ENCODE measurements at regions not wholly inside any gene's neighbourhood (a gene's known extent, or its start where the extent isn't known, plus 50 kb on each side); places are given as distances from the start of the nearest gene placed in this dataset.

DNA sequence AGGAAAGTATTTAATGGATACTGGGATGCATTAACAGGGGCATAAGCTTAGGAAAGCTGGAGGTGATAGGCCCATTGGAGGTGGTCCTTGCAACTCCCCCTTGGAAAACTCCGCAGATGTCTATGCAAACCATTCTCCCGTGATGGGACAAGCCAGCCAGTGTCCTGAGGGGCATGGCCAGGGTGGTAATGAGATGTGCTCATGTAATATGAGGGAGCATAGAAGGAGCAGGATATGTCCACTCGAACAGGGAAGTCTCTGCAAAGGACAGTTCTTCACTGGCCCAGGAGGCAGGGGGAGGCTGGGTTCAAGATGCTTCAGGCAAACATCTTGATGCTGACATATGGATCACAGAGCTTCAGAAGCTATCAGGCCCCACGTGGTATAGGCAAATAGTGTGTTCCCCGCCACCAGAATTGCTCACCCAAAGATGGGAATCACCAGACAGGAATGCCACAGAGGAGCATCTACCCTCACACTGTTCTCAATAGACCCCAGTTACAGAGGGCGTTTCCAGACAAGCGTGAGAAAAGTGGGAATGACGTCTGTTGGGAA is 201.6 kb upstream of the CDH4 start:
- no peak for DNase-seq (ENCODE audit: low spot score)

DNA sequence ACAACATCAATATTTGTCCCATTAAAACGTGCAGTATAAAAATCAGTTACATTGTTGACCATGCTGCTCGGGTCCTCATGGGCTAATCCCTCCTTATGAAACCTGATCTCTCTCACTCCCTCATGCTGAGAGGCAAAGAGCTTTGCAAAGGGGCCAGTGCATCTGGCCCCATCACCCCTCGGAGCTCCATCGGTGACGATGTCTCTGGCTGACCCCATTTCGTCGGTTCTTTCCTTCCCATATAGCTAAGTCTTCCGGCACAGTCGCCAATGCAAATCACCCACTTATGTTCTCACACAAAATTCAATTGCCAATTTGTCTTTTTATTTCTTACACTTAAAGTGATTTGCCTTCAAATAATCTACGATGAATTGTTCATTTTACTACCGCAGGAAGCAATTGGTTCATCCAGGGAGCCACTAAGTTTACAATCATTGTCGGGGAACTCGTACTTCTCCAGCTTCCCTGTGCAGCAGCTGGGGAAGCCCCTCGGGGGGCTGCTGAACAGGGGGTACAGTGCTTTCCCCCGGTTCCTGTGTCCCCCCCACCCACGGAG is 199.8 kb upstream of the CDH4 start:
- no peak for DNase-seq (ENCODE audit: low spot score)

DNA sequence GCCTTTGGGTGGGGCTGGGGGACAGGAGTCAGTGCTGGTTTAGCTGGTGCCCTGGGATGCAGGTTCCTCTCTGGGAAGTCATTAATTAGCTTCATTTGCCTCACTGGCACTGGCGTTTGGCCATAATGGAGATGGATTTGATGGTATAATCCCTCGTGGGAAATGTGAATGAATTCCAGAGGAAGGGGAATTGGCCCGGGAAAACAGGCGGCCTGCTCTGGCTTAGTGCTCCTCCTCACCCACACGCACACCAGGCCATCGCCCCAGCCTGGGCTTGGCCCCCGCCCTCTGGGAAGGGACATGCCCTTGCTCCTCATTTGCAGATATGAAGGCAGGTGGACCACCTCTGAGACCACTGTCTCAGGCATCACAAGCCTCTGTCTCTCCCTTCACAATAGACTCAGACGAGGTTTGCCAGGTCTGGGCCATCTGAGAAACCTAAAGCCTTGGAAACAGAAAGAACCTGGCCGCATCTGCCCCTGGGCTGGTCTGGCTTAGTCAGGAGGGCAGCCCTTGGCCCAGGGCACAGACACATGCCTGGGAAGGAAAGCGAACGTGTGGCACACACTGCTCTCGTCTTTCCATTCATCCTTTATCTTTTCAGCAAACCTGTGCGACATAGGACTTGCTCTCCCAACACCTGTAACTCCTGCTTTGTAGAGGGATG is 199.2 kb upstream of the CDH4 start:
- DNase-seq (ENCODE audit: low spot score): no peak

DNA sequence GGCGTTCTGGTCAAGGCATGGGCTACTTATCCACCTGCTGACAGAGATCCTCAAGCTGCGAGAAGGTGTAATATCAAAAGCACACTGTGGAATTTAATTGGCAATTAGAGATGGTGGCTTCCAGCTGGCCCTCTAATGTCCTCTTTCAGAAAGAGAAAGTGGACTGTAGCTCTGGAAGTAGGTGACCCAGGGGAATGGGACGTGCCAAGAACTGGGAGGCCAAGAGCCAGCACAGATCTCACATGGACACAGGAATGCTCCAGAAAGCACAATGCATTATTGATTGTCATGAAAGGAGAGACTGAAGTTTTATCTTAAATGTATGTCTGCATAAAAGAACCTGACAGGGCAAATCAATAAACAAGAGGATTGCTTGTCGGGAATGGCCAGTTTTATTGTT is 198.6 kb upstream of the CDH4 start:
- no peak for DNase-seq (ENCODE audit: low spot score)

DNA sequence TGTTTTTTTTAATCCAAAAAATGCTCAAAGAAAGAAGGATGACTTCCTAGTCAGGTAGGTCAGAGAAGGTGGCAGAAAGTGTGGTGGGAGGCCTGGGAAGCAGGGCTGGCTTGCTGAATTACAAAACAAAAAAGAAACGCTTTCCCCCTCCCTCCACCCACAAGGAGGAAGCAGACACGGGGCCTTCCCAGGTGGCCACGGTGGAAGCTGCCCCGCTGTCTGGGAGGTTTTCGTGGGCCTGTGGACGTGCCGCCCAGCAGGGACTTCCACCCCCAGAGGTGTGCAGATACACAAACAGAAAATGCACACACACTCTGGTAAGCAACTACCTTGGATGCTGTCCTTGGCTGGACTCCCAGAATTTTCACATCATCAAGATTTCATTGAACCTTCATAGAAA is 198.2 kb upstream of the CDH4 start:
- DNase-seq (ENCODE audit: low spot score): no peak

DNA sequence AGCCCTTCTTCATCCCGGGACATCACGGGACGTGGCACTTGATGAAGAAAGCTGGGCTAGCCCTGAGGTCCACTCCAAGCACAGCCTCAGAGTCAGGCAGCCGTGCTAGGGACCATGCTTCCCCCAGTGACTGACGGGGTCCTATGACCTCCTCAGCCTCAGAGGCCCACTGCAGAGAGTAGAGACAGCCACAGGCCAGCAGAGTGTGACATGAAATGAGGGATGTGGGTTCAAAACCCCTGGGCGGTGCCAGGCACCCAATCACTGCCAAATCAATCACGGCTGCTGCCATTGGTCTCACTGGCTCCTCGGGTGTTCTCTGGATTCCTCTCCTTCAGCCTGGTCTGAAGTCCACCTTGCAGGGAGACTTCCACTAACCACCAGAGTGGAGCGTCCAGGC is 197.7 kb upstream of the CDH4 start:
- DNase-seq (ENCODE audit: low spot score): no peak

DNA sequence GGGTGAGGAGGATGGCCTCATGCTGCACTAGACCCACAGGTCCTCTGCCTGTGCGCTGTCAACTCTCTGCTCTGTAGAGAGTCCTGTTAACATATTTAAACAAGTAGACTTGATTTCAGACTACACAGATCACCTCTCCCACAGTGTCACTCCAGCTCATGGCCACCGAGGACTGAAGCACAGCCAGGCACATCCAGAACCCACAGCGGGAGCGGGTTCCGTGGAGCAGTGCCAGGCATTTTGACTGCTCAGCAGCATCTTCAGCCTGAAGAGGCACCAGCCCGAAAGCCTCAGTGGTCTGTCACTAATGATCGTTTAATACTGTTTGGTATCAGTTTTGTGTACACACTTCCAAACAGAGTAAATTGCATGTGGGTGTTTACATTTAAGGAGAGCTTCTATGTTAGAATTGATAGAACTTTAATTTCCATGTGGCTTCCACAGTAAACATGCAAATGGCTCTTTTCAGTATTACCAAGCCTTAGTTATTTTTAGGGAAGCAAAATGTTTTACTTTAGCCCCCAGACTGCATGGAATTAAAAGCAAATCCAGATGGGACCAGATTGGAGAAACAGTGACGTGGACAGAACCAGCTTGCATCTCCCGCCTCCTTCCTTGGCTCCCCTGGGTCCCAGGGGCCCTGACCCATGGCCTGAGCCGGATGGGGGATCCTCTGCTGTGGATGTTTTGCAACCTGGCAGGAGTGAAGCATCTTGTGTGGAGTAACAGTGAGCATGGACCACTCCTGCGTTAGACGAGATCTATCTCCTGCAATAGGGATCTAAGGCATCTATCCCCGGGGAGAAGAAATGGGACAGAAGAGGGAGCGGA is 196.7 kb upstream of the CDH4 start:
- DNase-seq (ENCODE audit: low spot score): no peak

DNA sequence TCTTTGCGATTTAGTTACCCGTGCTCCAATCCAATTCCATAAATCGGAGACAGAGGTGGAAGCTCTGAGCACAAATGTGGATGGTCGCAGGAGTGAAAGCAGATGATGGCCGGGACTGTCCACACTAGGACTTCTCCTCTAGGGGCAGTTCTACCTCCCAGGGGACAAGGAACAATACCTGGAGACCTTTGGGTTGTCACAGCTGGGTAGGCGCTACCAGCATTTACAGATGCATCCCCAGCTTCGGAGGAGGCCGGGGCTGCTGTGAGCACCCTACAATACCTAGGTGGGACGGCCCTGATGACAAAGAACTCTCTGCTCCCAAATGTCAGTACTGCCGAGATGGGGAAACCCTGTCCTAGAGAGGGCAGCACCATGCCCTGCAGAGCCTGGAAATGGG is 195.9 kb upstream of the CDH4 start:
- no peak for DNase-seq (ENCODE audit: low spot score)

DNA sequence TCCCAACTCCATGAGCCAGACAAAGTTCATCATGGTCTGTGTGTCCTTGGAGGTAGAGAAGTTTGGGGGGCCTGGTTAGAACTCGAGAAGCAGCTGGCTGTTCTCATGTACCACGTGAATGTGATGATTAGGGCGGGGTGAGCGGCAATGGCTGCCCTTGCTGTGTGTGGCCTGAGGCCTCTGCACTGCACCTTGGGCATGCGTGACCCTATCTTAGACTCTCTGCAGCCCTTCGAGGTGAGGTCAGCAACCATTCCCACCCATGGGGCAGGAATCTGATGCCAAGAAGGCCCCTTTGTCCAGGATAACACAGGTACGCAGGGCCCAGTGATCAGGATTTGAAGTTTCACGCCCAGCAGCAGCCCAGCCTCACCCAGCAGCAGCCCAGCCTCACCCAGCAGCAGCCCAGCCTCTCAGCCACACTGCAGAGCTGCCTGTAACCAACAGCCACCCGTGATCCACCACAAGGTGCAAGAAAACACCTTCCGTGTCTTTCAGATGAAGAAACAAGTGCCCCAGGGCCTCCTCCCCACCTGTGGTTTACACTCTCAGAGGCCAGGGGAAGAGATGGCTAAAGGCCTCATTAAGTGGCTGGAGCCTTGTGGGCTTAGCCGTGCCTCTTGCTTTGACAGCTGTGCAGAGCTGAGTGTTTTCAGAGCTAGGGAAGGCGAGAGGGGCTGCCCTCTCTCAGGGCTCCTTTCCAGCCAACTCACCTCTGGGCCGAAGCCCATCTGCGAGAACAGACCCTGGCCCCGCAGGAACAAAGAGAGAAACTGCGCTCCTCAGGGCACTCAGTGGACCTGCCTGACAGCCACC is 195.2 kb upstream of the CDH4 start:
- no peak for DNase-seq (ENCODE audit: low spot score)

DNA sequence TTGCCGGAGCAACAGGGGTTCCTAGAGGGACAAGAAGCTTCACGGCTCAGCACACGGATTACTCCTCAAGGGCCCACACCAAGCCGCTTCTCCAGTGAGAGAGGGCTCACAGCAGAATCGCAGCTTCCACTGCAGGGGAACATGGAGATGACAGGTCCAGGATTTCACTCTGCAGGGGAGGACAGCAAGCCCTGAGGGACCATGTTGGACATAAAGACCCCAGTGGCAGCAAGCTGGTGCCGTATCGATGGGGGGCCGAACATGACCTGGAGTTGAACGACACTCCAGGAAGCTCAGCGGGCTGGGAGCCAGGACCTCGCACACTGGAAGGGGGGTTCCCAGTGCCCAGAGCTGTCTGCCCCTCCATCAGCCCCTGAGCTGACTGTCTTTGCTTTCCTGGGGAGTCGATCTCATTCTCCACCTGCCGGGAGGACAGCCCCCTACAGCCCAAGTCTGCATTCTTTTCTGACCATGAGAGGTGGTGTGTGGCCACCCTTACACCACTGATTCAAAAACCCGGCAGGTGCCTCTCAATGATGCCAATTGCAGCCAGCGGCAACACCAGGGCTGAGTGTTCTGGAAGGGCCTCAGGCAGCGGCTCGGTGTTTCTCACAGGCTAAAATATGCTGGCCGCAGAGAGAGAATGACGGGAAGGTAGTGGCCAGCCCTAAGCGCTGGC is 194.5 kb upstream of the CDH4 start:
- no peak for DNase-seq (ENCODE audit: low spot score)

DNA sequence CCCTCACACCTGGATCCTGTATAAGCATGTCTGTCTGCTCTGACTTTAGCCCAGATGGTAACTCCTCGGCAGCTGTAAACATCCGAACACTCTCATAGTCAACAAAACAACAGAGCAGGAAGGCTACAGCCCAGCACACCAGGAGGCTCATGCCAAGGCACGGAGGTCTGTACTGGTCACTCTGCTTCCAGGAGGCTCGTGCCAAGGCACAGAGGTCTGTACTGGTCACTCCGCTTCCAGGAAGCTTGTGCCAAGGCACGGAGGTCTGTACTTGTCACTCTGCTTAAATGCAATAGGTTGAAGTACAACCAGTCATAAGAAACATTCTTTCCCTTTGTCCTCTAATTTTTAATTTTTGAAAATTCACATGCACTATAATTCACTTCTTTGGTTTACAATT is 190.1 kb upstream of the CDH4 start:
- DNase-seq (ENCODE audit: low spot score): no peak

DNA sequence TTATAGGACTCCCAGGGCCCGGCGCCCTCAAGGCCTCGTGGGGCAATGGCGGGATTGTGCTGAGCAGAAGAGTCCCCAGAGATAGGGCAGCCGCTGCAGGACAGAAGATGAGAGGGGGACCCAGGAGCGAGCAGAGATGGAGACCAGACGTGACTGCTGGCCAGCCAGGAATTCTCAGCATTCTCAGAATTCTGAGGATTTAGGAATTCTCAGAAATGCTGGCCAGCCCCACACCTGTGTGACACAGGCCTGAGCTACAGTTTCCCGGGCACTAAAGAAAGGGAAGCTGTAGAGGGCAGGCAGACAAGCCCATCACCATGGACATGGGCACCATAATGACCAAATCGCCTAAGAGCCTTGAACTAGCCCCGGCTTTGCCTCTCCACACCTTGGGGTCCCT is 186.2 kb upstream of the CDH4 start:
- DNase-seq (ENCODE audit: low spot score): no peak

DNA sequence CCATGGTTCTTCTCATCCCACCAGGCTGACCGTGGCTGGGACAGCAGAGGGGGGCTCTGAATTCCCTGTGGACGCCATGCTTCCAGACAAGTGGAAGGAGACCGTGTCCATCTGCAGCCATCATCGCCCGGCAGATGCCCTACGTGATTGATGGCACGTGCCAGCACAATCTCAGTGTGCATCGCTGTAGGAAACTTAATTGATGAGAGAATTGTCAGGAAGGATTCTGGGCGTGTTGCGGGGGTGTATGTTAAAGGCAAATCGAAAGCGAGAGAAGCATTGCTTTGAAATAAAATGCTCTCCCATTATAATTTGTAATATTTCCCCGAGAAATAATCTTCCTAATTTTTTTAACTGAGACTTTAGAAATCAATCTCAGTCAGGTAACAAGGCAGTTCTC is 185.5 kb upstream of the CDH4 start:
- DNase-seq (ENCODE audit: low spot score): no peak

DNA sequence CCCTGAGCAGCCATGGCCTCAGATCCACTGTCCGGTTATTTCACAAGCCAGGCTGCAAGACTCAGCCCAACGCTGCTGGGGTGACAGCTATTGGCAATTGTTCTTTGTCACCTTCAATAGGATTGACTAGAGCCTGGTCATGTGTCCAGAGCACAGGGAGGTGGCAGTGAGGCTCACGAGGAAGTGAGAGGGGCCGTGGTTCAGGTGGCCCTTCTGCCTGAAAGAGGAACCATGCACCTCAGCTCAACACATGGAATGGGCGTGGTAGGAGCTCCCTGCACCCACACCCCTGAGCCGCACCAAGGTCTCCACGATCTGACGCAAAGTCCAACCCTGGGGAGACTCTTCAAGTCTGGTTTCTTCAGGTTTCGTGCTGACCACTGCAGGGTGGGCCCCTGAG is 184.8 kb upstream of the CDH4 start:
- DNase-seq (ENCODE audit: low spot score): no peak

DNA sequence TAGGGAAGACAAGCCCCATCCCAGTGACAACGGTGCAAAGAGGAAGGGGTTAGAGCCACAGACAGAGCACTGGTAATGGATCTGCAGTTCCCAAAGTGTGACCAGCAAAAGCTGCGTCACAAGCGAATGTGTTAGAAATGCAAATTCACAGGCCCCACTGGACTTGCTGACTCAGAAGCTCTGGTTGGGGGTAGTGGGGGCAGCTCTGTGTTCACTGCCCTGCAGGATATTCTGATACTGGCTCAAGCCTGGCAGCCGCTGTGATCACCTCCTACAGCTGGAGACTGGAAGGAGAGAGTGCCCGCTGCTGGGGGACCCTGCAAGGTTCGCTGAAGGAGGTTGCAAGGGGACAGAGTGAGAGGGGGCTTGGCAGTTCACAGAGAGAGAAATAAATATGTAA is 179.7 kb upstream of the CDH4 start:
- DNase-seq (ENCODE audit: low spot score): no peak

DNA sequence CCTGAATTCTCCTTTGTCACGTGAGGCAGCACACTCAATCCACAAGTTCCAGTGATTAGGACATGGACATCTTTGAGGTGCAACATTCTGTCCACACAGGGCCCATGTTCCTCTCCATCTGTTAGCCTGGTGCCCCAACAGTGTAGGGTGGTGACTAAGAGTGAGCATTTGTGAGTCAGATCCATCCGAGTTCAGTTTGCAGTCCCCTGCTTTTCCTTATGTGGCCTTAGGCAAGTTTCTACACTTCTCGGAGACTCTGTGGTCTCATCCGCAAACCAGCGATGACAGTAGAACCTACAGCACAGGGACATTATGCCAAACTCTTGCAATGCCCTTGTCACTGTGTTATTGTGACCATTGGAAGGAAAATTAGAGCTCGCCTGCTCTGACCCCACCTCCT is 178.7 kb upstream of the CDH4 start:
- DNase-seq (ENCODE audit: low spot score): no peak

DNA sequence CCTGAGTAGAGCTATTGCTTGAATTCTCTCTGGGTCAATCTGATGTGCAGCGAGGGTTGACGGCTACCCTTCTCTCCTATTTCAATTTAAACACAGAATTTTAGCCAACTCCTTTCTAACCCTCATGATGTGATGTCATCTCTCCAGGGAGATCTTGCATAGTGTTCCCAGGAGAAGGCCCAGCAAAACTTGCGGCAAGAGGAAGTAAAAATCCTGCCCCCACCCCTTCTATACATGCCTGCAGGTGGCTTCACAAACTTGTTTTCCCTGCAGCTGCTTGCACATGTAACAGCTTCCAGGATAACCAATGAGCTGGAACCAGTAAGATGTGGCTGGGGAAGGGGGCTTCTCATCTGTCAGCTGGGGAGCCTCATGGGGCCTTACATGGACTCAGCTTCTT is 169.3 kb upstream of the CDH4 start:
- no peak for DNase-seq (ENCODE audit: low spot score)

DNA sequence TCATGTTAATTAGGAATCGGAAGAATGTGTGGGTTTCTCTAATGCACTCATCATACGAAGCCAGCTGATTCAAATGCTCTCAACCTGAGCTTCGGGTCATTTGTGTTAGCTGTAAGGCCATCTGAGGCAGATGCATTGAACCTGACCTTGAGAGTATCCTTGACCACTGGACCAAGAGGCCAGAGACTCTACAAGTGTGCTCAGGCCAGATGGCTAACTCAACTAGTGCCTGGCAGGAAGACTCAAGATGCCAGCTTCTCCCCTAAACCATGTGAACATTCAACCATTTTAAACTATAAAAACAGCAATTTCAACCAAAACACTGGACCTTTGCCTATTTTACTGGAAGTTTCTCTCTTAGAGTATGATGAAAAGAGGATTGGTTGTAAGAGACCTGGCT is 168.6 kb upstream of the CDH4 start:
- no peak for DNase-seq (ENCODE audit: low spot score)

DNA sequence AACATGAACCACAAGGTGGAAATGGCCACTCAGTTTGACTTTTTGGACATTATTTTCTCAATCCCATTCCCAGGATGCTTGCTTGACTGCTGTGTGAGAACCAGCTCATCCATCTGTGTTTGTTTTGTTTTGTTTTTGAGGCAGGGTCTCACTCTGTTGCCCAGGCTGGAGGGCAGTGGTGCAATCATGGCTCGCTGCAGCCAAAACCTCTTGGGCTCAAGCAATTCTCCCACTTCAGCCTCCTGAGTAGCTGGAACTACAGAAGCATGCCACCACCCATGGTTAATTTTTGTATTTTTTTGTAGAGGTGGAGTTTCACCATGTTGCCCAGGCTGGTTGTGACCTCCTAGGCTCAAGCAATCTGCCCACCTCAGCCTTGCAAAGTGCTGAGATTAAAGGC is 166.0 kb upstream of the CDH4 start:
- DNase-seq (ENCODE audit: low spot score): no peak

DNA sequence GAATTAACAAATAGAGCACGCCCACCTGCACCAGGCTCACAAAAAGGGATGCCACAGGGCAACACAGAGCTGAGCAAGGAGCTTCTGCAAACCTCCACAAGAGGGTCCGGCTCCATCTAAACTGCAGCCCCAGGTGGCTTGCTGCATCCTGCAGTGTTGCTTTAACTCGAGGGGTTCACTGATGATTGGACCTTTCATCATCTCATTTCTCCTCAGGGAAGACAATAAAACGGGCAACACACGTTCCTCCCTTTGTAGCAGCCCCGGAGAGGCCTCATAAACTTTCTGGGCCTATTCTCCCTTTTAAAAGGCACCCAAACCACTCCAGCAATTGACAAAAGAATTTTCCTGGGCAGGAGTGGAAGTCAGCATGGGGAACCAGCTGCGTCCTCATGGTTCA is 161.5 kb upstream of the CDH4 start:
- DNase-seq (ENCODE audit: low spot score): no peak

DNA sequence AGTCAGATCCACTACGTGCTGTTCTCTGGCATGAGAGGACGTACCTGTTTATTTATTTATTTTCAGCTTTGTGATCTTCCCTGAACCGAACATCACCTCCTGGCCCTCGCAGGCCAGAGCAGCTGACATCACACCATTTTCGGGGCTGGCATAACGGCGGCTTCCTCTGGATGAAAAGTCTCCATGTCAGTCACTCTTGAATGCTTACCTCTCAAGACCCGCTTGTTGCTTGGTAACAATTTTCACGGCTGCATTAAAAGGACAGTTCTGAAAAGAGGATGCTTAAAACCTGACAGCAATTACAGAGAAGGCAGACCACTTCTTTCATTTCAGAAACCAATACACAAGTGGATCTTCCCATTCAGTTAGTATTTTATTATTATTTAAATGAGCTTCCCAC is 159.8 kb upstream of the CDH4 start:
- no peak for DNase-seq (ENCODE audit: low spot score)

DNA sequence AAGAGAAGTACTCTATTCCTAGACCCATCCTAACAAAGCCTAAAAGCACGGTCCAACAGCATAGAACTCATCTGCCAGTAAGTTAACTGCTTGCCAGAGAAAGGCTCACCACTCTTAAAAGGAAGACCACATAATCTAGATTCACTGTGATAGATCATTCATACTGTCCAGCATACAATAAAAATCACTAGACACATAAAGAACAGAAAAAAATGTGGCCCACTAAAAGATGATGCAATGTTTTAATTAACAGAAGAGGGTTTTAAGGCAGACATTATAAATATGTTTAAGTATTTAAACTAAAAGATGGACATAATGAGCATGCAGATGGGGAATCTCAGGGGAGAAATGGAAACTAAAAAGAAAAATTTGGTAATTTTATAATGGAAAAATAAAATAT is 157.5 kb upstream of the CDH4 start:
- no peak for DNase-seq (ENCODE audit: low spot score)

Data from hepatic stellate cell (primary cell).